HG02938 (cell line): ENCODE measurements at regions not wholly inside any gene's neighbourhood (a gene's known extent, or its start where the extent isn't known, plus 50 kb on each side); places are given as distances from the start of the nearest gene placed in this dataset.
"Not testable (repeated sequence)": the region's sequence is repeated elsewhere in the genome, so short reads cannot be mapped to it uniquely, and the experiment has no call there.

Experiments used
- ATAC-seq: cut with Tn5 transposase; IDR thresholded peaks from one replicate; pipeline ENCODE4 v1.9.1; 2021; ENCODE audit warnings: mild to moderate bottlenecking, moderate library complexity; ENCODE audit not compliant: unreplicated experiment

DNA sequence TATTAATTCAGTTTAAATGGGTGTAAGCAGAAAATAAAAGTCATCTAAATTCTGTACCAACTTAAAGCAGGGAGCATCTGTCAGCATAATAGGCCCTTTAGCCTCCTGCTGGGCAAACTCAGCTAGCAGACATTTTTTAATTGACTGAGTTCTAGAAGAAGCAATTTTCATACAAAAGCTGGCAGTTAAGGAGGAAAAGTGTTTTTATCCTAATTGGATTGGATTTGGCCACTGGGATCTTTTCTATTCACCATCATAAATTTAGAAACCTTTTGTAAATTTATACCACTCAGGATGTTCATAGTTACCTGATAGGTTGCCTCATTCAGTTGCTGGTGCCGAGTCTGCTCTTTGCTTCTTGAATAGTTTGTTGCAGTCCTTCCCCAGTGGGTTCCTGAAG lies 262.7 kb upstream of the FSIP2 start:
- ATAC-seq: no peak

DNA sequence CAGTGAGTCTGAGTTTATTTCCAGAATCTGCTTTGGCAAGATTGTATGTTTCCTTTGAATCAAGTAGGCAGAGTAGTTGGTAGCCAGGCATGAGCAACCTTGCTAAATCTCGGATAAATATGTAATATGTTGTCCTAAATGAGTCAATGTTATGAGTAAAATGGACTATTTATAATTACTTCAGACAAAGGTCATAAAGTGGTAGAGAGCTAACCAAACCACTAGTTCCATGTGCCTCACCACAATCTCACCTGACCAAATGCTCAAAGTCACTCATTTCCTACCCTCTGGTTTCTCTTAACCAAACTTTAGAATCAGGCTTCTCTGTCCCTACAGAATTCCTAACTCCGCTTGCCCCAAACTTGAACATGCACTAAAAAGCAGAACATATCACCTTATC lies 261.2 kb upstream of the FSIP2 start:
- no peak for ATAC-seq

DNA sequence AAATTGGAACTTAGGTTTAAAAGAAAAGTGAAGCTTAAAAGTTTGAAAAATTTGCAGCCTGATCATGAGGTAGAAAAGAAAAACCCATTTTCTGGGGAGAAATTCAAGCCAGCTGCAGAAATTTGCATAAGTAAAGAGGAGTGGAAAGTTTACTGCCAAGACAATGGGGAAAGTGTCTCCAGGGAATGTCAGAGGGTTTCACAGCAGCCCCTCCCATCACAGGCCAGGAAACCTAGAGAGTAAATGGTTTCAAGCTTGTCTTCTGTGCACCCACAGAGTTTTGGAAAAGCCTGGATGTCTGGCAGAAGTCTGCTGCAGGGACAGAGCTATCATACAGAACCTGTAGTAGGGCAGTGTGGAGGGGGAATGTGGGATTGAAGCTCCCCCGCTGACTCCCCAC lies 254.0 kb upstream of the FSIP2 start:
- no peak for ATAC-seq

DNA sequence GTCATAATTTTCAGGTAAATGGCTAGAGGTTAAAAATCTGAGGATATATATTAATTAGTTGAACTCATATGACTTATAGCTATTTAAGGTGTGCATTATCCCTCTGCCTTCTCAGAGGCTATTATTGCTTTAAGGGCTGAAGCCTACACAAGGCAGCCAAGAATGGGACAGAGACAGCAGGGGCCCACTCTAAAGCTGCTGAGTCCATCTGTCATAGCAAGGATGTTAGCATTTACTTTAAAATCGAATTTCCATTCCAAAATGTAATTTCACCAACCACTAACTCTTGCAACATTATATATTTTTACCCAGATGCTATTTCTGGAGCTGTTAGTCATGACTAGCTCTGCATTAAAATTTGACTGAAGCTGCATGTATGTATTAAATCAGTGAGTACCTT lies 236.3 kb upstream of the FSIP2 start:
- no peak for ATAC-seq

DNA sequence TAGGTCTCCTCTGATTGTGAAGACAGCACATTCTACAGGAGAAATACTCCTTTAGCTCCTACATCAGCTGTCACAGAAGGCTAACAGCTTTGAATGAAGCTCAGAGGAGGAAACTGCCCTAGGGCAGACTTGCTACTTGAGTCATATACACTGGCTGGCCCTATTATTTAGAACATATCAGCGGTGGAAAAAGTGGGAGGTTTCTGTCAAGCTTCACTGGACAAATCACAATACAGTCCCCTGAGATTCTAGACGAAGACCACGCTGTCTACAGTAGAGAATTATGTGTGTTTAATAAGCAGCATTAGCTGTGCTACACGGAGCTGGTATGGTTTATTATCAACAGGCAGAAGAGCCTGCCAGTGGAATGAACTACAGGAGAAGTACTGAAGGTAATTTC lies 230.9 kb upstream of the FSIP2 start:
- ATAC-seq: no peak

DNA sequence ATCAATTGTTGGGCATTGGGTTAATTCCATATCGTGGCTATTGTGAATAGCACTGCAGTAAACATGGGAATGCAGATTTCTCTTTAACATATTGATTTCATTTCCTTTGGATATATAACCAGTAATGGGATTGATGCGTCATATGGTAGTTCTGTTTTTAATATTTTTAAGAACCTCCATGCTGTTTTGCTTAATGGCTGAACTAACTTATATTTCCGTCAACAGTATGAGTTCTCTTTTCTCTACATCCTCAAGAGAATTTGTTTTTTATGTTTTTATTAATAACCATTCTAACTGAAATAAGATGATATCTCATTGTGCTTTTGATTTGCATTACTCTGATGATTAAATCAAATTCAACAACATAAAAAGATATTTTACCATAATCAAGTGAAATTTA lies 228.5 kb upstream of the FSIP2 start:
- ATAC-seq: no peak

DNA sequence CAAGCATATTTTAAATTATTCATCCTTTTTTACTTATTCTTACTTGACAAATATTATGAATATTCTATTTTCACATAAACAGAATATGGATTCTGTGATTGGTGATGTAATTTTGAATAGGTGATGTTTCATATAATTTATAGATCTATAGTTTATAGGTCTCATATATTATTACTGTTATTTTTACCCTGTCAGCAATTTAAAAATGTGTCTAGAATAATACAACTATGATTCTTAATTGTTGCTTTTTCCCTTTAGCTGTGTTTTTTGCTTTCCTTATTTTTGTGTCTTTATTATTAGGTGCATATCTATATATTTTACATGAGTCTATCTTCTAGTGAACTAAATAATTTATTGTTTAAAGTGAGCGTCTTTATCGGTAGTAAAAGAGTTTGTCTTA lies 226.7 kb upstream of the FSIP2 start:
- no peak for ATAC-seq

DNA sequence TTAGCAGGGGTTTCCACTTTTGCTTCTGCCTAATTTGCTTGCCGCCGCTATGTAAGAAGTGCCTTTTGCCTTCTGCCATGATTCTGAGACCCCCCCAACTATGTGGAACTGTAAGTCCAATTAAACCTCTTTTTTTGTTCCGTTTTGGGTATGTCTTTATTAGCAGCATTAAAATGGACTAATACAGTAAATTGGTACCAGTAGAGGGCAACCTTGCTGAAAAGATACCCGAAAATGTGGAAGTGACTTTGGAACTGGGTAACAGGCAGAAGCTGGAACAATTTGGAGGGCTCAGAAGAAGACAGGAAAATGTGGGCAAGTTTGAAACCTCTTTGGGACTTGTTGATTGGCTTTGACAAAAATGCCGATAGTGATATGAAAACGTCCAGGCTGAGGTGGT lies 216.1 kb upstream of the FSIP2 start:
- ATAC-seq: no peak

DNA sequence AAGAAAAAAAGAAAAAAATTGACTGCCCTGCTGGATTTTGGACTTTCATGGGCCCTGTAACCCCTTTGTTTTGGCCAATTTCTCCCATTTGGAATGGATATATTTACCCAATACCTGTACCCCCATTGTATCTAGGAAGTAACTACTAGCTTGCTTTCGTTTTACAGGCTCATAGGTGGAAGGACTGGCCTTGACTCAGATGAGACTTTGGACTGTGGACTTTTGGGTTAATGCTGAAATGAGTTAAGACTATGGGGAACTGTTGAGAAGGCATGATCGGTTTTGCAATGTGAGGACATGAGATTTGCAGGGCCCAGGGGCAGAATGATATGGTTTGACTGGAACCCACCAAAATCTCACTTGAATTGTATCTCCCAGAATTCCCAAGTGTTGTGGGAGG lies 214.4 kb upstream of the FSIP2 start:
- not testable (repeated sequence) for ATAC-seq

DNA sequence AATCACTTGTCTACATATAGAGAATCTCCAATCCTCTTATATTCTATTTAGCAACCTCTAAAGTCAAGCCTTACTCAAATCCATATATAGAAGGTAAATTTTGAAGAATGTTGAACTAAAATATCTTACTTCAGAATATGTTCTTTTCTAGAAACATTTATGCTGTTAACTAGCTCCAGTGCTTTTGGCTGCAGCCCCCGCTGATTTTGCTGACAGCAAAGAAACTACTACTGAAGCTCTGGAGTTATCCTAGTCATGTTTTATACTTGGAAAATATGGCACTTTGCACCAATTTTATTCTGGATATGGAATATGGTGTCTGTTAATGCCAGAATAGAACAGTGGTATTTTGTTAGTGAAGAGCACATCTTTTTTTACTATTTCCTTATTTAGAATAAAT lies 212.4 kb upstream of the FSIP2 start:
- no peak for ATAC-seq

DNA sequence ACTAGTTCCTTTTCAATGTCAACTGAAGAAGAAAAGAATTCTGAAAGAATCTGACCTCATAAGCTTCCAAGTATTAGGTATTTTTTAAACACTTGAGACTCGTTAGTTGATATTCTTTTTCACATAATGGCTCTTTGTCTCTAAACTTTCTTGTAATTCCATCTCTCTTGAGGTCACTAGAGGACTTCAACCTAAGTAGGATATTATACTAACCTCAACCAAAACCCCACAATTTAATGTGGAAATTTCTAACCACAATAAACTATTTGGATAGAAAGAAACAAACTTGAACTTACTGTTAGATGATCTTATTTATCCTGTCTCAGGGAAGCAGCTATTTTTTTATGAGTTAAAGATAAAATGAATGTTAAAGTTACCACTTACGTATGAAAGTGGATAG lies 206.9 kb upstream of the FSIP2 start:
- ATAC-seq: no peak

DNA sequence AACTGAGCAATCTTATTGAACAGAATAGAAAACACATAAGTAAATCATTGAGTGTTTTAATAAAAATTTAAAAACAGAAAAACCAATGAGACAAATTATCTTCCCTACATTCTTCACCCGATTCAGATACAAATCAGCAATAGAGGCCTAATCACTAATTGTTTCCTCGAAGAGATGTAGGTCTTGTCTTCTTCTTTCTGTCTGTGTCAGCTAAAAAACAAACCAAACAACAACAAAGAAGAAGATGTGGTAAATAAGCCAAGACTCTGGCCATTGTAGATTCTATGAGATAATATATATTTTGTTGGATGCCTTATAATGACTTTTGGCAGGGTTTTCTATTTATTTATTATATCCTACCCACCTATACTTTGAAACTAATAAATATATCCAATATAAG lies 200.9 kb upstream of the FSIP2 start:
- ATAC-seq: no peak

DNA sequence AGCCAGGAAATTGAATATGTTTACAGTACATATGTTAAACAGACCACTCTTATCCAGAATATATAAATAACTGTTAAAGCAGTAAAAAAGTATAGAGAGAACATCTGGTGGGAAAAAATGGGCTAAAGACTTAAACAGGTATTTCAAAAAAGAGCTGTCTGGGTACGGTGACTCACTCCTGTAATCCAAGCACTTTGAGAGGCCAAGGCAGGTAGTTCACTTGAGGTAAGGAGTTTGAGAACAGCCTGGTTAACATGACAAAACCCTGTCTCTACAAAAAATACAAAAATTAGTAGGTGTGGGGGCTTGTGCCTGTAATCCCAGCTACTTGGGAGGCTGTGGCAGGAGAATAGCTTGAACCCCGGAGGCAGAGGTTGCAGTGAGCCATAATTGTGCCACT lies 171.4 kb upstream of the FSIP2 start:
- ATAC-seq: no peak

DNA sequence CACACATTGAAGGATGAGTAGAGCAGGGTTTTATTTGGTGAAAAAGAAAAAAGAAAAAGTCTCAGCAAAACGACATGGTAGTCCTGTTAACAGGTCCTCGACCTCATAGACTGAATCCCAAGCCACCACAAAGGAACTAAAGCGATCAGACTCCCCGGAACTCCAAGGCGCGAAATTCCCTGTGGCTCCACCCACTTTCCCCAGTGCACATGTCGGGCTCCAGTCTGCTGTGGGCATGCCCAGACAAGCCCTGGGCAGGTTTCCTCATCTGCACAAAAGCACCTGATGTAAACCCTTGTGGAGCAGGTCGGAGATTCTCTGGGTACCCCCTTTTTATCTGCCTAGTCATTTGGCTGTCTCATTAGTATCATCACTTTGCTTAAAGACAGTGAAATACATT lies 170.7 kb upstream of the FSIP2 start:
- no peak for ATAC-seq

DNA sequence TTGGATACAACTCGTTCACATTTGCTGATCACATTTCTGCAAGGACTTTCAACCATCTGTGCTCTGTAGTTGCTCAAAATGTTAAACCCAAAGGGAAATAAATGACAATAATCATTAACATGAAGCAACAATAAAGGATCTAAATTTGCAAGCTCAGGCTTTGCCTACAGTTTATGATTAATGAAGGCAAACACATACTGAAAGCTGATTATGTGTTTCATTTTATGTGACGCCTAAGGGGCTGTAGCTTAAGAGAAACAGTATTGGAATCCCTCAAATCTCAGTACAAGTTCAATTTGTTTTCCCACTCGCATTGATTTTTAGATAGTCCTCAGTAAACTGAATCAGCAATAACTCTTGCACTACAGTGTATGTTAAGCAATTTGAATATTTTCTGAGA lies 160.3 kb upstream of the FSIP2 start:
- ATAC-seq: peak; percentile 54

DNA sequence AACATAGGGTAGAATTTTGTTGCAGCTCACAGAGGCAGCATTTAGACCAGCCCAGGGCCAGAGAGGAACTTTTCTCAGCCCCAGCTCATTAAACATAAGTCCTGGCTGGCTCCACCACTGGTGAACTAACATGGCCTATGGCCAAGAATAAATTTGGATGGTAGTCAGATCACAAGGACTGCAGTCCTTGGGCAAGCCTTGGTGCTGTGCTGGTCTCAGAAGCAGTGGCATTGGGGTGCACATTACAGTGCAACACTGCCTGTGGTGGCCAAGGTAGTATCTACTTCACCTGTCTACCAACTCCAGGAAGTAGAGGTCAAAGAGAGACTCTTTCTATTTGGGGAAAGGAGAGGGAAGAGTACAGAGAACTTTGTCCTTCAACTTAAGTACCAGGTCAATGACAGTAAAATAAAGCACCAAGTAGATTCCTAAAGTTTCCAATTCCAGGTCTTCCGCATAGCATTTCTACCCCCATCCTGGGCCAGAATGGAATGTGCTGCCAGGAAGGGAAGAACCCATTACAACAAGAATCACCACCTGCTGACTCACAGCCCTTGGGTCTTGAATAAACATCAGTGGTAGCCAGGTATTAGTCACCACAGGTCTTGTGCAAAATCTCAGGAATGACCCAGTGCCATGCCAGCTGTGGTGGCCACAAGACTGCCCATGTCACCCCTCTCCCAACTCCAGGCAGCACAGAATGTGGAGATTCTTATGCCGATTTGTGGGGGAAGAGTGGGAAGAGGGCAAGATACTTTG lies 155.4 kb upstream of the FSIP2 start:
- no peak for ATAC-seq

DNA sequence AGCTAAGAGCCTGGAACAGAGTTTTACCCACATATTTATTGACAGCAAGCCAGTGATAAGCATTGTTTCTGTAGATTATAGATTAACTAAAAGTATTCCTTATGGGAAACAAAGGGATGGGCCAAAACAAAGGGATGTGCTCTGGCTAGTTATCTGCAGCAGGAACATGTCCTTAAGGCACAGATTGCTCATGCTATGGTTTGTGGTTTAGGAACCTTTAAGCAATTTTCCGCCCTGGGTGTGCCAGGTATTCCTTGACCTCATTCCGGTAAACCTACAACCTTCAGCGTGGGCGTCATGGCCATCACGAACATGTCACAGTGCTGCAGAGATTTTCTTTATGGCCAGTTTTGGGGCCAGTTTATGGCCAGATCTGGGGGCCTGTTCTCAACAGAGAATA lies 153.4 kb upstream of the FSIP2 start:
- not testable (repeated sequence) for ATAC-seq

DNA sequence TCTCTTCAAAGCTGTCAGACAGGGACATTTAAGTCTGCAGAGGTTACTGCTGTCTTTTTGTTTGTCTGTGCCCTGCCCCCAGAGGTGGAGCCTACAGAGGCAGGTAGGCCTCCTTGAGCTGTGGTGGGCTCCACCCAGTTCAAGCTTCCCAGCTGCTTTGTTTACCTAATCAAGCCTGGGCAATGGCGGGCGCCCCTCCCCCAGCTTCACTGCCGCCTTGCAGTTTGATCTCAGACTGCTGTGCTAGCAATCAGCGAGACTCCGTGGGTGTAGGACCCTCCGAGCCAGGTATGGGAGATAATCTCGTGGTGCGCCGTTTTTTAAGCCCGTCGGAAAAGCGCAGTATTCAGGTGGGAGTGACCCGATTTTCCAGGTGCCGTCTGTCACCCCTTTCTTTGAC lies 147.3 kb upstream of the FSIP2 start:
- not testable (repeated sequence) for ATAC-seq

DNA sequence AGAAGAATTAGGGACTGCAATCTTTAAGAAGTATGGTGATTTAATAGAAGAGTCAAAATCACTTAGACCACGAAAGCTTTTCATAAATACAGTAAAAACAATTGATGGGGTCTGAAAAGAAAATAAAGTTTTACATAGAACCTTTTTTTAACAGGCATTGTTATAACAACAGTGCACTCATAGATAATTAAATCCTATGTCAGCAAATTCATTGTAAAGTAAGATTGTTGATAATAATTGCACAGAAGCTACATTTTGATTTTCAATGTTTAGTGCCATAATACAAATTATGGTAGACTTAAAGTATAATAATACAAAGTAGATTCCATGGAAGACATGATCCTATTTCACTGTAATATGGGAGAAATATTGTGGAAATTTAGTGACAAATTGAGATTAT lies 130.7 kb upstream of the FSIP2 start:
- no peak for ATAC-seq

DNA sequence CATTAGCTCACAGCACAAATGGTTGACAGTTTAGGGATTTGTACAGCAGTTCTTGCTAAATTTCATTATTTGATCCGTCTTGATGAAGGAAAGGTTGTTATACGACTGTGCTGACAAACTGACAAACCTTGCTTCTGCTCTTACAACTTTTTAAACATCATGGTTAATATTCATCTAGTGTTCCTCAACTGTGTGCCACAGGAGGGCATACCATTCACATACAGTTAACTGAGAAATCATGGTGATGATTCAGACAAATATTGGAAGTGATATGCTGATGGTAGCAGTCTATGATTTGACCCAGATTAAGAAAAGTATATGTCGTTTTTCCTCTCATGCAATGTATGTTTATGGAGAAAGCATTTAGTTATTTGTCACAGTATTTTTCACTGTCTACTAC lies 129.8 kb upstream of the FSIP2 start:
- ATAC-seq: no peak

DNA sequence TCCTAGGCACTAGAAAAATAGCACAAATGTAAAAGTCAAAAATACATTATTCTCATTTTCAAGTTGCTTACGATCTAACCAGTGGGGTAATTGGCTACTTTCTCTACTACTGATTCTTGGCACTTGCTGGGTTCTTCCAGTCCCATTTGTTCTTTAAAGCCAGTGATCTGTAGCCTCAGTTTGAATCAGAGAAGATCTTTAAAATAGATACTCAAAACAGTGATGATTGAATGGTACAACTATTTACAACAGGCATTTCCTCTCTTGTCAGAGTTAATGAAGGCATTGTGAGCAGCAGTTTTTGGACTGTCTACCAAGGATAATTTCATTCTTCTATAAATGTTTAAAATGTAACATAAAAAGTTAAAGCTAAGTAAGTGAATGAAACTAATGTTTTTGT lies 128.3 kb upstream of the FSIP2 start:
- no peak for ATAC-seq

DNA sequence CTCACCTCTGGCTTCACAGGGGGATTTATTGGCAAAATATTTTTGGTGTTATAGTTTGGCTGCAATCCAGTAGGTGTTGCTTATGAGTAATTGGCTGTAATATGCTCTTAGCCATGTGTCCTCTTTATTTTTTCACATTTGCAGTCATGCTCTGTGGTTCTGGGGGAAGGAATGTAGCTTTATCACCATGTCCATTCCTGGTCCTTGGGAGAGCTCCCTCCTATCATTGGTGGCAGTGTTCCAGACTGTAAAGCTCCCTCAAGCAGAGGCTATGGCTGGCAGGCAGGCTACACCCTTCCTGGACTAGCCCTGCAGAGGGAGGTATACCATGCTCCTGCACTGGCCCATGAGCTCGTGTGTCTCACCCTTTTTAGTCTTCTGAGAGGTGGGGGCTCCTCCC lies 120.0 kb upstream of the FSIP2 start:
- no peak for ATAC-seq

DNA sequence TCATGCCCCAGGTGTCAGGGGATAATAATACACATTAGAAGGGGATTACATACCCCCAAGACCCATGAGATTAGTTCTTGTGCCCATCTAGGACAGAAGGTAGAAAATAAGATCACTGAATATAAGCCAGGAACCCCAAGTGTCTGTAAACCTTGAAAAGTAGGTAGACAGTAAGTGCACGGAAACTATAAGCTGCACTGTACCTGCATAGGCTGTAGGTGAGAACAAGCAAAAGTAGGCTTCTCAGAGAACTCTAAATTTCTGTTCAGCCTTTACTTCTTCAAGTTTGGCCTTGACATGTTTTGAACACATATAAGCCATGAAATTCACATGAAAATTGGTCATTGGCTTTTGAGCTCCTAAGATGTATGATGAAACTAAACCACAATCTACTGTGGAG lies 113.0 kb upstream of the FSIP2 start:
- no peak for ATAC-seq
